Activated CD4-positive, alpha-beta T cell treated with anti-CD3 and anti-CD28 coated beads, Interleukin-2, amount 50 U/mL, for 16 hours (primary cell): ENCODE measurements at regions not wholly inside any gene's neighbourhood (a gene's known extent, or its start where the extent isn't known, plus 50 kb on each side); places are given as distances from the start of the nearest gene placed in this dataset.

Source experiments
- DNase-seq: peaks from one replicate; pipeline ENCODE4 v3.0.0-alpha.2; 2020

GRCh38 chr2:102078773-102079172 lies 63.8 kb upstream of the IL1R1 start:
- no peak for DNase-seq

GRCh38 chr2:102080451-102081242 lies 61.9 kb upstream of the IL1R1 start:
- DNase-seq, result peak; percentile 85

- DNase-seq, result no peak
These were observed 61.4 kb upstream of the IL1R1 start for GRCh38 chr2:102081243-102081522.

- no peak for DNase-seq
These were observed 60.9 kb upstream of the IL1R1 start for GRCh38 chr2:102081606-102082005.

- DNase-seq, result peak; percentile 92
These were observed 59.8 kb upstream of the IL1R1 start for GRCh38 chr2:102082571-102083392.

GRCh38 chr2:102083393-102083703 lies 59.2 kb upstream of the IL1R1 start:
- no peak for DNase-seq

GRCh38 chr2:102084651-102085050 lies 57.9 kb upstream of the IL1R1 start:
- DNase-seq, result no peak

- DNase-seq, result peak; percentile 21
These were observed 57.3 kb upstream of the IL1R1 start for GRCh38 chr2:102085238-102085637.

GRCh38 chr2:102086150-102086872 lies 56.2 kb upstream of the IL1R1 start:
- DNase-seq, result no peak

- DNase-seq, result no peak
These were observed 51.4 kb upstream of the IL1R1 start for GRCh38 chr2:102091121-102091520.

GRCh38 chr2:102091908-102092307 lies 50.6 kb upstream of the IL1R1 start:
- no peak for DNase-seq

- no peak for DNase-seq
These were observed 50.0 kb upstream of the IL1R1 start for GRCh38 chr2:102092535-102092934.
